GM18511 (cell line): ENCODE measurements at regions not wholly inside any gene's neighbourhood (a gene's known extent, or its start where the extent isn't known, plus 50 kb on each side); places are given as distances from the start of the nearest gene placed in this dataset.
A peak's percentile ranks its signal among the peaks of the same experiment; 100 is the strongest.

Experiments
- ATAC-seq: cut with Tn5 transposase; IDR thresholded peaks from one replicate; pipeline ENCODE4 v1.9.1; 2021; ENCODE audit warnings: mild to moderate bottlenecking, moderate library complexity; ENCODE audit not compliant: unreplicated experiment

GRCh38 chr7:41116337-41116736, 586.6 kb downstream of the INHBA start:
- ATAC-seq, result no peak

DNA sequence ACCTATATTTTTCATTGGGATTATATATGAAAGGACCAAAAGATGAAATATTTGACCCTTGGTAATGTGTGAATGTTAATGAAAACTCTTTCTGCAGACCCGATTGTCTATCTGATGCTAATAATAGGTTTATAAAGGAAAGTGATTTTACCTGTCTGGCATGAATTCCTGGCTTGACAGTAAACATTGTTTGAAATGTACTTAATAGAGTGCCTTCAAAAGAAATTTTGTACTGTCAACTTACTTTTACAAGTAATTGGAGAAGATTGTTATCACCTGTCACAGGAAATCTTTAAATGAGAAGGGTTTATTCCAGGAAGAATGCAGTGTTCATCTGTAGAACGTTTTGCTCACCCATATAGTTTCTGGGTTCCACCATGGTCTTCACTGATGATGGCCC, 588.2 kb downstream of the INHBA start:
- no peak for ATAC-seq

DNA sequence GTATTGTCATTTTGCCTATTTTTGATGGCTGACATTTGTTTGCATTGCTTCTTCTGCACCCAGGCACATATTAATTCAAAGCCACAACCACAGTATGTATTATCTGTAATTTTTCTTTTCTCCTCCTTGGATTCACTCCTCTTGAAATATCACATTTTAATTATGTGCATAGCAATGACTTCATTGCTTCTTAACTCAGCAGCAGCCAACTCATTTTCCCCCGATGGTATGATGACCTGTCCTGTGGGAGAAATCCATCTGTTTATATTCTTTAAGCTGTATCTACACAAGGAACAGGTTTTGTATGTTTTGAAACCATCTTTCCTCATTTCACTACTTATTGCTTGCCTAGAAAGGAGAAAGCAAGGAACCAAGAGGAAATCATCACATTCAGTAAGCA, 588.8 kb downstream of the INHBA start:
- ATAC-seq, result no peak

DNA sequence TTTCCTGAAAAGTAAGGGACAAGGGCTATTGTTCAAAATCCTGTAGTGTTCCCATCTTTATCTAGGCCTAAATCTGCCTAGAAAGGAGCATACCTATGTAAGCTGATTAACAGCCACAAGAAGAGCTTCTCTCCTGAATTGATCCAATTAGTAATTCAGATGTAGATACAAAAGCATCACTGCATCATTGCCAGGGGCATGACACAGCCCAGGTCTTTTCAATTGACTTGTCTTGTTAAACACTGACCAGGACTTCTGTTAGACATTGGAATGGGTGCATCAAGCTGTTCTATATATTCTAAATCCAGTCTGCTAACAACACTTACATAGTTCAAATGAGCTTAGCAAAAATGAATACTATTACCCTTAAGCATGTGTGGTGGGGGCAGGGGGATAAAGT, 589.2 kb downstream of the INHBA start:
- no peak for ATAC-seq

DNA sequence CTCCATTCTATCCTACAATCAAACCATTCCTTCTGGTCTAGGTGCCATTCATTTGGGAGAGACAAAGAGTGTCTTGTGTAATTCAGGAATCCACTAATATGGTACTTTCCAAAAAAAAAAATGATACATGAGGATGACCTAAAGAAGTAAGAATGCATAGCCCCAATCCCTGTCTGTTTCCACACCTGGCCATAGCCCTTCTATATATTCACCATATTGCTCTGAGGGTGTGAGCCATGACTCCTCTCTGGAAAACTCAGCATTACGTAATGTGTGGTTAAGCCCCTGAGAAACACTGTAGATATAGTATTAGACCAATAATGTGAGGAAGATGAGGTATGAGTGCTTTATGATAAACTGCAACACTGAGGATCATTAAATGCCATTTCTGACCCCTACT, 592.7 kb downstream of the INHBA start:
- ATAC-seq, result no peak

GRCh38 chr7:41108821-41109220, 594.1 kb downstream of the INHBA start:
- no peak for ATAC-seq

DNA sequence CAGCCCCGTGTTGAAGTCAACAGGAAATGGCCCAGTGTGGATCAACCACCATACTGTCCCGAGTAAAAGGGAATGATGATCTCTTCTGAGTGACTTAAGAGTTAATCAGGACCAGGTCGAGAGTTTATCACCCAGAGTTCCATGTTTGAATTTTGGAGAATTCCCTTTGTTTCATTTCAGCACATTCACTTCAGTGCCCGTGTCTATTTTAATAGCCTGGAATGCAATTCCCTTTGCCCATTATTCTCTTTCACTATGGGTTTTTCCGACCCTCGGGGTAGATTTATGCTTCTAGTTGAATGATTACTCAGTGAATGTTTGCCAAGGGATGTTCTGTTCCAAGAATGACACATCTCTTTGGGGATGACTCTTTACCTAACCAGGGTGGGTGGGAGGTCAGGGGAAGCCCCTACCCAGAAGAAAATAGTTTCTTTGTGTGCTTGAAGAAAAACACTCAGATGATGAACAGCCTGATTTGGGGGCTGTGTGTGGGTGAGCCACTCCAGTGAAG, 594.9 kb downstream of the INHBA start:
- ATAC-seq, result peak; percentile 27

- ATAC-seq, result peak; percentile 48
These were observed 595.5 kb downstream of the INHBA start for GRCh38 chr7:41107330-41107937.

- ATAC-seq, result no peak
These were observed 598.3 kb downstream of the INHBA start for GRCh38 chr7:41104631-41105030.

GRCh38 chr7:41103331-41103730, 599.6 kb downstream of the INHBA start:
- ATAC-seq, result peak; percentile 79

DNA sequence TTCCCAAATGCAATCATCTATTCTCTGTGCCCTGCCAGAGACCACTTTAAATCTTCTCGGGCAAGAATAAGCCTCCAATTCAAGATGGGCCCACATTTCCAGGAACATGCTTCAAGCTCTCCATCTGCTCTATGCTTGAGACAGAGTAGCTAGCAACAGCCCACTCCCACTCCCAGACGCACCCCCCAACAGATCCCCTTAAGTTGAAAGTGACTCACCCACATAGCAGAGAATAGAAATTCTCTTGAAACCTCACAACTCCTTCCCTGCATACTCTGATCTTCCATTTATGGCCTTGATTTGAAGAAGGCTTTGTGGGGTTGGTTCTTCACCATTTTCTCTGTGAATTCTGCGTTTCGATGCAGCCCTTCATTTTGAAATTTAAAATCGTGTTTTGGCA, 604.0 kb downstream of the INHBA start:
- ATAC-seq, result no peak

DNA sequence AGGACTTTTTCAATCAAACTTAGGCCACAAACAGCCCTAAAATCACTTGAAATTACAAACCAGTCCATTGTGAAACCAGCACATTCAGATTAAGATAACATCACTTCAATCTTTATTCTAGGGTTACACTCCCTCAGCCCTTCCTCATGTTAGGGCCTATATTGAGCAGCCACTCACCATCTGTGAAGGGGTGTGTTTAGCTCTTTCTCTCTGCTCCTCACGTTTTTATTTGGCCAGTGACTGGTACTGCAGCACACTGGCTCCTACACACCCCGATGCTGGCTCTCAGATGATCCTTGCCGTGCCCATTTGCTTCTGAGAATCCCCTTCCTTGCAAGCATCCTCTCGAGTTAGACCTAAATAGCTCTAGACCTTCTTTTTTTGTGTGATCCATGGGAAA, 604.5 kb downstream of the INHBA start:
- ATAC-seq, result no peak

- no peak for ATAC-seq
These were observed 605.4 kb downstream of the INHBA start for GRCh38 chr7:41097501-41097900.

DNA sequence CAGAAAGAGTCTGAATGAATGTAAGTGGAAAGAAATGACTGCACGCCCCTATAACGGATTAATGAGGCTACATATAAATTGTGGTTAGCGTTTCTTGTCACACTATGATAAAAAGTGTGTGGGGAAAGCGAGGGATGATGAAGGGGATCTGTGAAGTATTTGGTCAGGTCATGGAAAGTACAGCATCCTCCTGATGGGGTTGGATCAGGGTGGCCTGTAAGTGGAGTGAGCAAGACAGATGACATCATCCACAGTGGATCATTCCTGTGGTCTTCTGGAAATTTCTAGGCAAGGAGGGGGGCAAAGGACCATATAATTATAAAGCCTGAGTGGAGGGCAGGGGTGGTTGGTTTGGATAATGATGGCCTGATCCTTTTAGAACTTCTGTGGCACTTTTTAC, 606.0 kb downstream of the INHBA start:
- ATAC-seq, result no peak

DNA sequence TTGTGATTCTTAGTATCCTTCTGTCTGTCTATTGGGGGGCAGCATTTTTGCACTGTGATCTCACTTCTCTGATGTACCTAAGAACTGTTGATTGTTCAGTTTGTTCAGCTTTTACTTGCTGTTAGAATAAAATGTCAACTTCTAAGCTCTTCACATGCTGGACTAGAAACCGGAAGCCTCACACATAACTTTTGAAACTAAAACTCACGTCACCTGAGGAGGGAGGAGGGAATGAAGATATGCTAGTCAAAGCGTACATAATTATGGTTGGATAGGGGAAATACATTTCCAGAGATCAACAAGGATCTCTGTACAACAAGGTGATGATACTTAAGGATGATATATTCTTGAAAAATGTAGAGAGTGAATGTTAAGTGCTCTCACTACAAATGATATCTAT, 609.7 kb downstream of the INHBA start:
- ATAC-seq, result no peak

- no peak for ATAC-seq
These were observed 617.6 kb downstream of the INHBA start for GRCh38 chr7:41085244-41085643.

DNA sequence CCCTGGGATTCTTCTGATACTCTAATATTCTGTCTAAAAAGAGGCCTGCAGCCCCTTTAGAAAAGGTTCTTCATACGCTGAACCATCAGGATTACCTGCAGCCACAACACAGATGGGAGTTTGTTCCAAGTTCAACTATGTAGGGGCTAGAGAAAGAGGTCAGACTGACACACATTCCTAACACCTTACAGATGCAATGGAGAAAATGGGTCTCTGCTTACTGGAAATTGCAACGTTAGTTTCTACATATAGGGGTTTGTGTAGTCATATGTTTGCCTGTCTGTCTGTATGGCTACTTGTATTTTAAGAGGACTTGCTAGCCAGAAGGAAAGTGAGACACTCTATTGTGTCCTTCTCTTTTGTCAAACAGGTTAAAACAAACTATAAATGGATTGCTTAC, 618.5 kb downstream of the INHBA start:
- no peak for ATAC-seq

GRCh38 chr7:41069635-41070034, 633.3 kb downstream of the INHBA start:
- no peak for ATAC-seq

DNA sequence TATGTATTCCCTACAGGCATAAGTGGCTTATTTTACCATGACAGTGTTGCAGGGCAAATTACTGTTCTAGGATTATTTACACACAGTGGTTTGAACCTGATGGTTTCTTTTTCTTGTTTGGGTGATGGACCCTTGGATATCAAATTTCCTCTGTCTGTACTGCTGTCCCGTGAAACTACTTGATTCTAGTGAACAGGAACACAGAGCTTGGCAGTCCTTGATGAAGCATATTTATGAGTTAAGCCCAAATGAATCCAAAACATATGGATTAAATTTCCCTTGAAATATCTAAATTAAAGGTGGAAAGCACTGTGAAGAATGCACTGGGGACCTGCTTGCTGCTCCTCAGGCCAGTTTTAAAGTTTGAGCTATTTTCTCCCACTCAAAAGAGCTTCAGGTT, 635.3 kb downstream of the INHBA start:
- ATAC-seq, result no peak

DNA sequence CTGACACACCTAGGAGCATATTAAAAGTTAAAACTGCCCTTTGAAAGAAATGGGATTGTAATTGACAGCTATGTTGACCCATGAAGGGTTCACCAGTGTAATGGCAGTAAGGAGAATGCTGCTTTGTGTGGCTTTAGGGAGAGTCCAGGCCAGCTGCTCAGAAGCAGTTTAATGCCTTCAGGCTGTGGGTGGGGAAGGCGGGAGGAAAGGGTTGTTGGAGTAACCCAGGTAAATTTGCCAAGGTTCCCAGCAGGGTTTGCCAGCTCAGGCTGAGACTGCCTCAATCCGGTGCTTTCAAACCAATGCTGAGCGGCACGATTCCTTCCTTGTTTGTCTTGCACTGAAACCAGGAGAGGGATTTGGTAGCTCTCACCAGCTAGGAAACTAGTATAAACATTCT, 637.2 kb downstream of the INHBA start:
- no peak for ATAC-seq

DNA sequence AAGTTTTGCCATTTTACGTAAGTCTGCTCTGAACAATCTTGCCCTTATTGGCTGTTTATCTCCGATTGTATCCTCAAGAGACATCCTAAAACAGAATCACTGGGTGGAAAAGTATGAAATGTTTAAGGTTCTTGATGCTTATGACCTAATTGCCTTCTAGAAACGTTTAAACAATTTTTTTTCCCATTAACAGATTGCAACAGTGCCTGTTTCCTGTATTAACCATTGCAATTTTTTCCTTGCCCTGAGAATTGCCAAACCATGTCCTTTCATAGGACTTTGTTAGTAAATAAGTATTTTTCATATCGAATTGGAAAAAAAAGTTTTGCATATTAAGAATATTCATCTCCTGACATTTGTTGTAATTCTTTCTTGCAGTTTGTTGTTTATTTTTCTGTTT, 639.8 kb downstream of the INHBA start:
- no peak for ATAC-seq

GRCh38 chr7:41060796-41061195, 642.1 kb downstream of the INHBA start:
- ATAC-seq, result no peak

DNA sequence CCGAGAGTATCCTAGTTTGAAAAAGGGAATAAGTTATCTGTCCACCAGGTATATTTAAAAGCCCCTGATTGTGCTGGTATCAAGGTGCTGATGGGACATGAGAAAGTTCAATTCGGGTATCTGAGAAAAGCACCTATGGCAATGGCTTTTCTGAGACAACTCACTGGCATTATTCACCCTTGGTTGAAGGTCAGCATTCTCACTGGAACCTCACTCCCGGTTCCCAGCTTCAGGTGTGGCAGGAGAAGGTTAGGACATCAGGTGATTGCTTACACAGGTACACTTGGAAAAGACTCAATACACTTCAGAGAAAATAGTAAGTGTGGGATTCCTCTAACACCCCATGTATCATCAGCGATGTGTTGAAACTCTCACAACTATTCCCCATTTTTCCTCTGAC, 643.1 kb downstream of the INHBA start:
- ATAC-seq, result no peak
